GM21423 (cell line): ENCODE measurements at regions not wholly inside any gene's neighbourhood (a gene's known extent, or its start where the extent isn't known, plus 50 kb on each side); places are given as distances from the start of the nearest gene placed in this dataset.

Experiments
- ATAC-seq: cut with Tn5 transposase; IDR thresholded peaks from one replicate; pipeline ENCODE4 v1.9.1; 2021; ENCODE audit warnings: mild to moderate bottlenecking, moderate library complexity; ENCODE audit not compliant: unreplicated experiment

DNA sequence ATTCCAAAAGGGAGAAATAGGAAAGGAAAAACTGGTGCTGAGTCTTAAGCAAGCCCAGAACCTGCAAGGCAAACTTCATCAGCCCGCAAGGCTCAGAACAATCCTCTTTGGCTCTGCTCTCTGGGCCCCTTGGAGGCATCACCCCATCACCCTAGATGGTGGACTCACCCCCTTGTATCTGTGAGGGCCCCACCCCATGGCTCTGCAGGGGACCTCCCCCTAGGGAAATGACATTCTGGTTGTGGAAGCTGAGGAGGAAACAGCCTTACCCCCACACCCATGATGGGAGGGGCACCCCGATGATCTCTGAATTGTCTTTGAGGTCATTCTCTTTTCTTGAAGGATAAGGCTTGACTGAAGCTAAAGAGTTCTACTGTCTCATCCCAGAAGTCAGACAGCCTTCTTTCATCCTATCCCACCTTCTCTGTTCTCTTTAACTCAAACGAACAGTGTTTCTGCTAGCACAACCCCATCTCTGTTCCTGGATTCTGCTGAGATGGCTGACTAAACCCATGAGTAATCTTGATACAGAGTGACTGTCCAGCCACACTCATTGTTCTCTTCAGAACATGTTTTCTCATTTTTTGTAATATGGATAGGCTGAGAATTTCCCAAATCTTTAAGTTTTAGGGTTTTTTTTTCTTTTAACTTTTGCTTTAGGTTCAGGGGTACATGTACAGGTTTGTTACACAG, 492.1 kb upstream of the MYT1L start:
- ATAC-seq, result no peak

DNA sequence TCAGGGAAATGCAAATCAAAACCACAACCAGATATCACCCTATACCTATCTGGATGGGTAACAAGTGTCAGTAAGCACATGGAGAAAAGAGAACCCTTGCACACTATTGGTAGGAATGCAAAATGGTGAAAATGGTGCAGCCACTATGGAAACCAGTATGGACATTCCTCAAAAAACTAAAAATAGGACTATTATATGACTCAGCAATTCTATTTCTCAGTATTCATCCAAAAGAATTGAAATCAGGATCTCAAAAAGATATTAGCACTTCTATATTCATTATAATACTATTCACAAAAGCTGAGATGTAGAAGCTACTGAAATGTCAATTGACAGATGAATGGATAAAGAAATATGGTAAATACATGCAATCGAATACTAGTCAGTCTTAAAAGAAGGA, 491.1 kb upstream of the MYT1L start:
- ATAC-seq, result no peak

DNA sequence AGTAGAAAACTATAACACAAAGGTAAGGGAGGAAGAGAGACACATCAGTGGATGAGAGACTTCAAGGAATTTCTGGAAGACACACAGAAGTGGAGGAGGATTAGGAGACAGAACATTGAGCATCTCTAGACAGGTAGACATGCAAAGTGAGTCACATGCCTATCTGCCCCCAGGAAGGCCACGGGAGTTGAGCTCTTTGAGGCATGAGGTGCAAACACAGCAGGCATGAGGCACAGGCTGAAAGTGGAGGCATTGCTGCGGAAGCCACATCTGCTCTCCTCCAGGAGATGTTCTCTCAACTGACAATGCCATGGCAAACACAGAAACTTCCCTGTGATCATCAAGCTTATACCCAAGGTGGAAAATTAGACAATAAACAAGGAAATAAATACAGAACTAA, 481.6 kb upstream of the MYT1L start:
- ATAC-seq, result no peak

DNA sequence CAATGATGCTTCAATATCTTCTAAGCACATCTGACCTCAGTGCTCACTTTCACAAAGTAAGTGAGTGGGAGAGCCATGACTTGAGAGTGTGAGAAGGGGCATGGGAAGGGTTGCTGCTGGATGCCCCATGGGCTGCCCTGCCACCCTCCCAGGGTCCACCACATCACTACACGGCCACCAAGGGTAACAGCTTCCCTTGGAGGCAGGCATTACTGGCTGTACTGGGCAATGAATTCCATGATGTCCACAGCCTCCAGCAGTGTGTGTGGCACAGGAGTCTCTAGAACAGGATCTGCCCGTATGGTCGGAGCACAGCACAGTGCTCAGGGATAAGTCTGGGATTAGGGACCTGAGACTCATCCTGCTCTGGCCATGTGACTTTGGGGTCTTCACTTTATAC, 481.0 kb upstream of the MYT1L start:
- no peak for ATAC-seq

DNA sequence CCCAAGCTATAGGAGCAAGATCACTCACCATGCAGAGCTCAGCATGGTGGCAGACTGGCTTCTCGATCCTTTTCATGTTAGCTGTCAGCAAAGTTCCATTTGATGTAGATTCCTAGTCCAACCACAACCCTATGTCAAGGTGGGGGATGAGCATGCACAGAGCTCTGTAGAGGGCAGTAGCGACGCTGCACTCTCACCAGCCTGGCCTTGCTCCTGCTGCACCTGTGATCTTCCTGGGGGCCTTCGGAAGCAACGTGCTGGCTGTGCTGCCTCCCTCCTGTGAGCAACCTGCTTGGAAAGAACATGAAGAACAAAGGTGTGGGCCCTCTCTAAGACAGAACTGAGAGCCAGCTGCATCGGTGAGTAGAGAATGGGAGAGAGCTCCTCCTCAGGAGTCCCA, 479.4 kb upstream of the MYT1L start:
- no peak for ATAC-seq

DNA sequence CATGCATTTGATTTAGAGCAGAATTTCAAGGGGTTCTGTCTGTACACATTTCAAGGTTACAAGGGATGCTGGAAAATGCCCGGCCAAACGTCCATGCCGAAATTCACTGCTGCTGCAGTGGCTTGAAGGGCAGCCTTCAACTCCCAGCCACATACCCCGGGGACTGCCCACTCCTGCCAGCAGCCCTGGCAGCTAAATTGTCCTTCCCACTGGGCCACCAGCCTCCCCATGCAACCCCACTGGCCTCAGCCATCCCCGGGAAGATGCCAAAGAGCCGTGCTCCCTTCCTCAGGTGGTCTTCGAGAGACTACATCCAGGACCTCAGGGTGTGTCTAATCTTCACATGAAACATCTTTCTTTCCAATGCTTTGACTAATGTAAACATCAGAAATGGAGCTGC, 478.7 kb upstream of the MYT1L start:
- no peak for ATAC-seq

DNA sequence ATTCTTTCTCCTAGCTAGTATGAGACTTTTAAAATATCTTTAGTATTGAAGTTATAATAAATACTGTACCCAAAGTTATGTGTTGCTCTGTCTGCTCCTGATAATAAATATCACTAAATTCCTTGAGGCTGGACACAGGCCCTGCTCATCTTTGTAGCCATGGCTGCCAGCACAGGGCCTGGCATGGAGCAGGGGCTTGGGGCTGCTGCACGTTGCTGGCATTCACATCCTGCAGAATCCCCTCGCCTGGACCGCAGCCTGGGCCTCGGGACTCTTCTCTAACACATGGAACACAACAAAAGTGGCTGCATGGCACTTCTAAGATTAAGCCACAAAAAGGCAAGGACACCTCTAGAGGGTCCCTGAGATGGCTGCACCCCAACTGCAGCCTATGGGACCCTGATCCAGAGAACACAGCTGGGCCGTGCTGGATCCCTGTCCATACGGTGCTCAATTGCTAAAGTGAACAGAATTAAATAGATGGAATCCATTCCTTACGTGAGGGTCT, 477.5 kb upstream of the MYT1L start:
- no peak for ATAC-seq

DNA sequence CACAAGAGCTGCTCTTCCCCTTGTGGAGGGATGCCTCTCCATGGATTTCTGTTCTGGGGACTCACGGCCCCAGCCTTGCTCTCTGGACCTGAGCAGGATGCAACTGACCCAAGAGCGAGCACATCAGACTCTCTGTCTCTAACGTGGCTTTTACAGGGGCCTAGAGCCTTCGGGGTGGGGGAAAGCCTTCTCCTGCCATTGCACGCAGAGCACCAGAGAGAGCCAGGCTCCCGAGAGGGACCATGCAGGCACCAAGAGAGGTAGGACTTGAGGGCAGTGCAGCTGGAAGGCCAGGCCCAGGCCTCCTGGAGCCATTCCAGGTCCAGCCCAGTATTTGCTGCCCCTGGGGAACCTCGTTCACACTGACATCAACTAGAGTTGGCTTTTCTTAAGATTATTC, 475.6 kb upstream of the MYT1L start:
- ATAC-seq, result no peak

DNA sequence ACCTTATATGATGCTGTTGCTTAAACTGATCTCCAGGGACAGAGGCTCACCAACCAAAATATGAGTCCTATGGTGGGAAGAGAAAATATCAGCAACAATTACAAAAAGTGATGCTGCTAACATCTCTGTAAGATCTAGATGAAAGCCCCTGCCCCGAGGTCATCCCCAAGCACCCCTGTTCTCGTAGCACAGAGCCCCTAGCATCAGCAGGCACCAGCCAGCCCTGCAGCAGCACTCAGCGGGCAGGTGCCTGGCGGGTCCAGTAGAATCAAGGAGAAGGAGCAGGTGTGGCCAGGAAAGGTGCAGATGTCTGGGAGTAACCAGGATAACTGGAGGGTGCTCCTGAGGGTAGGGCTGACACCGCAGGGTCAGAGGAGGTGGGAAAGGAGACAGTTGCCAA, 474.2 kb upstream of the MYT1L start:
- ATAC-seq, result no peak

DNA sequence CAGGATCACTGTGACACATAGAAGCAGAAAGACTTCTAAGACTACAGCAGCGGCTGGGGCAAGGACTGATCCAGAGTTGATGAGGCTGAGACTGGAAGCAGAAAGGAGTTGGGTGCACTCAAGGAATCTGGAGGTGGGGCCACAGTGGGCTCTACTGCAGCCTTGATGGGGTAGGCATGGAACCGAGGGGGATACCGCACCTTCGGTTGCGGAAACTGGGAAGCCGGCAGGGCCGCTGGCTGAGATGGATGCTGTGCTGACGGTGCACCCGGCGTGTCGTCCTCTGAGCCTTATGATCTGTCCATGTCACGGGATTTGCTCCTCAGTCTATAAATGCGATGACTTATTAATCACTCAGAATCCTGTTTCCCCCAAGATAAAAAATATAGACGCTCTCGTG, 473.5 kb upstream of the MYT1L start:
- no peak for ATAC-seq

DNA sequence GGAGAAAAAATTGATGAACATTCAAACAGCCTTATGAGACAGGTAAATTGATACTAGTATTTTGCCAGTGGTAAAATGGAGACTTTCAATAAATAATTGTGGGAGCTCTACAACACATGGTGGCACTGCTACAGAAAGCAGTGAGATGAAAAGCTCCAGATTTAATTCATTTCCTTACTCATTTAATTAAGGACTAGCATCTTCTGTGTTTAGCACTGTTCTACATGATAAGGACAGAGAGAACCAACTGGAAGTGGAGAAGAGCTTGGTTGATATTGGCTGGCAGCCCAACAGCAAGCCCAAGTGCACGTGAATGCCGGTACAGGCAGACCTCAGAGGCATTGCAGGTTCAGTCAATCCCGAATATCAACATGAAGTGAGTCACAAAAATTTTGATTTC, 470.4 kb upstream of the MYT1L start:
- no peak for ATAC-seq

DNA sequence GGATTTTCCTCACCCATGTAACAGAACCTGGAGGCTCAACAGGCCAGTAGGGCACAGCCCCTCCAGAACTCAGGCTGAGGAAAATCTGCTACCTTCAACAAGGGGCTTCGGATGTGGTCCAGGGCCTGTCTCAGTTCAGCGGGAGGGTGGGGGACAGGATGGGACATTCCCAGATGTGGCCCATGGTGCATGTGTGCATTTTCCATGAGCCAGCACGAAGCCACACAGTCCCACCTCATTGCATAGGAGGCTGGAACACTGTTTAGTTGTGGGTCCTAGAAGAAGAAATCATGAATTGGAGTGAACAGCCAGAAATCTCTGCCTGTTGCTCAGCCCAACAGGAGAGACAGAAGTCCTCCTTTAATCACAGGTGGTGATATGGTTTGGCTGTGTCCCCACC, 469.6 kb upstream of the MYT1L start:
- ATAC-seq, result no peak

DNA sequence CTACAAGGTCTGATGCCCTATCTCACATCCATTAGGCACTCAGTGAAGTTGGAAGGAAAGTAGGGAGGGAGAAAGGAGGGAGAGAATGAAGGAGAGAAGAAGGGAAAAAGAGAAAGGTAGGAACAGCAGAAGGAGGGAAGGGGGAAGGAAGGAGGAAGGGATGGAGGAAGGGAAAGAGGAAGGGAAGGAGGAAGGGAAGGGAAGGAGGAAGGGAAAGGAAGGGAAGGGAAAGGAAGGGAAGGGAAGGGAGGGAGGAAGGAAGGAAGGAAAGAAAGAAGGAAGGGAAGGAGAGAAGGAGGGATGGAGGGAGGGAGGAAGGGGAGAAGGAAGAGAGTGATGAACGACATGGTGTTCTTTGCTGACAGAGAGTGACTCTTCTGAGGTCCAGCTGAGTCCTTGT, 468.9 kb upstream of the MYT1L start:
- ATAC-seq, result no peak

DNA sequence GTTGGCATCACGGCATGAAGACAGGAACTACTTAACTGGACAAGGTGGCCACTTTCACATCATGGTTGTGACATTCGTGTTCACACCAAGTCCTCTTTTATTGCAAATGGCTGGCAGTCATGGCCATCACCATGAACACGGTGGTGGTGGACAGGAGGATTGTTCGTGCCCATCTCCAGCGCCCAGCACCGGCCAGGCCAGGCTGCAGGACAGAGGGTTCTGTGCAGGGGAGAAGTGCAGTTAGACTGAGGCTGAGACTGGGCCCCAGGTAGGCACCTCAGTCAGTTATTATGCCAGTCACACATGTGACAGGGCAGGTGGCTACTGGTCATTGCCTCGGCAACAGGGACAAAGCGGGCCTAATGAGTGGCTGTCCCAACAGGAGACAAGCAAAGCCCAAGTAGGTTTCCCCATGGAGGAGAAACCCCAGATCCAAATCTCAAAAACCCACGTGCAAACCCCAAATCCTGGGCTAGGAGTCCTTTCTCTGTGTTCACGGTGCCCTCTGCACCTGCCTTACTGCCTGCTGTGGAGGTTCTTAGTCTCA, 468.1 kb upstream of the MYT1L start:
- ATAC-seq, result no peak

DNA sequence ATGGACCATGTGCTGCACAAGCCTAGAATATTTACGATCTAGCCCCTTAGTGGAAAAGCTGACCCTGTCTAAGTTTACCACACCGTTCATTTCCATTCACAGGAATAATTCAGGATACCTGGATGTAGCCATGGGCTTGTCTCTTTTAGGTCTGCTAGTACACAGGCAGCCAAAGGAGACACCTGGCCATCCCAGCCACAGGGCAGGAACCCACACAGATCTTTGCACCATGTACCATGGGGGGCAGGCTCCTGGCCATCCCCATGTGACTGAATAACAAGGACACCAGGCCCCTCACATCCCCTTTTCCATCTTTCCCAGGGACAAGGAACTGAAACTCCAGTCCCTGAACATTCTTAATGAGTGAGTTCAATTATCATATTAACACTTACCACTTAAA, 467.3 kb upstream of the MYT1L start:
- no peak for ATAC-seq

DNA sequence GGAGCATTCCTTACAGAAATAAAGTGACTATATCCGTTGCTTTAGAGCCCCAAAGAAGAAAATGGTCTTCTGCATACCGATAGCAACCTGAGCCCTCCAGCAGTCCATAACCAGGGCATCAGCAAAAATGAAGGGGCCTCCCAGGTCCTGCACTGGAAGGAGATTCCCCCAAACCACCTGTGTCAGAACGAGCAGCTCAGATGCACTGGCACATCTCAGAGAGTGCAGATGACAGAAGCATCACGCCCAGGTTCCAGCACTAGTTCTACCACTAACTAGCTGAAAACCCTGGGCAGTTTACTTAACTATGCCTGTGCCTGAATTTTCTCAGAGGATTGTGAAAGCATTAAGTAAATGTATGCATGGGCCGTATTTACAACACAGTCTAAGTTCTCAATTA, 466.7 kb upstream of the MYT1L start:
- no peak for ATAC-seq

DNA sequence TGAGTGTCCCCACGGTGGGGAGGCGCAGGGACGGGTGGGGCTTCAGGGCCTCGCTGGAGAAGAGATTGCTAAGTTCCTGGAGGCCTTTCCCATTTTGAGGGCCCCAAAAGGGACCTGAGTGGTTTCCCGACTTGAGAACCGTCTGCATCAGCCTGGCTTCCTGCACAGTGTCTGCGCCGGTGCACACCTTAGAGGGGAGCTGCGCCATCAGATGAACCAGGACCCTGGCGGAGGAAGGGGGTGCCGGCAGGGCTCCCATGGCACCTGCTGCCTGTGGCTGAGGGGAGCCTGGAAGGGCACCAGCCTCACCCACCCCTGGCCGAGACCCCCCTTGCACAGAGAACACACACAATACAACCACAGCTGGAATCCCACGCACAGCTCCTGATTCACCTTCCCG, 465.1 kb upstream of the MYT1L start:
- ATAC-seq, result no peak

DNA sequence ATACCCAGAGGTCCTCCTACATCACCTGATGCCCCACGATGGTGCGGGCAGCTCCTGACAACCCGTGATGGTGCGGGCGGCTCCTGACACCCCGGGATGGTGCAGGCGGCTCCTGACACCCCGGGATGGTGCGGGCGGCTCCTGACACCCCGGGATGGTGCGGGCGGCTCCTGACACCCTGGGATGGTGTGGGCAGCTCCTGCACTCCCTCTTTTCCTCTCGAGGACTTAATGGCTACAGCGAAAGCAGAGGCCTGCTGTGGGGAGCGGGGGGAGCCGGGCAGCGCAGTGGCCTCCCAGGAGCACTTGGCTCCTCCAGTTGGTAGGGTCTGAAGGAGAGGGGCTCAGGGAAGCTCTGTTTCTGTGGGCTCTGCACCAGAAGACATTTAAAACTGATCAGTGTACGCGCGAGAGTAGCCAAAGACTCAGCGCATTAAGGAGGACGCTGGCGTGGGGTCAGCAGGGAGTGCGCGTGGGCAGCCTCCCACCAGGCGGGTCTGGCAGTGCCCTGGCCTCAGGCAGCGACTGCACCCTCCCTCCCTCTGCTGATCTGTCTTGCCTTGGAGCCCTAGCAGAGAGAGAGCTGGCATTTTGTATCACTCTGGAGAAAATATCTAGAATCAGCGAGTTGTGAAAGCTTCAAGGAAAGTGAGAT, 464.5 kb upstream of the MYT1L start:
- ATAC-seq, result no peak

DNA sequence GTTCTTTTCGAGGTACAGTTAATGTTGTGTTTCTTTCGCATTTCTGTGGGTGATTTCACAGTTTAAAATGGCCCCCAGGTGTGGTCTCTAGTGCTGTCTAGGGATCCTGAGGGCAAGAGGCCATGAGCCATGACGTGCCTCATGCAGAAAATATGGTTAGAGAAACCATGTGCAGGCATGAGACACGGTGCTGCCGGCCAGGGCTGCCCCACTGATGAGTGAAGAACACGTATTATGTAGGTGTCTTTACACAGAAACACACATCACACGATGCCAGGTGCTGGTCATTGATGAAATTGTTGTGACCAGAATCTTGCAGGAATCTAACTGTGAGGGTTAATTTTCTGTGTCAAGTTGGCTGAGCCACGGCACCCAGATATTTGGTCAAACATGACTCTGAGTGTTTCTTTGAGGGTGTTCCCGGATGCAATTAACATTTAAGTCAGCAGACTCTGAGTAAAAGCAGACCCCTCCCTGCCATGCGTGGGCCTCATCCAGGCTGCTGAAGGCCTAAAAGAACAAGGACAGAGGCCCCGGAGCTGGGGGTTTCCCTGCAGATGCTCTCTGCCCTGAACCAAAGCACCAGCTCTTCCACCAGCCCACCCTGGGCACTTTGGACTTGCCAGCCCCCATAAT, 463.0 kb upstream of the MYT1L start:
- no peak for ATAC-seq

DNA sequence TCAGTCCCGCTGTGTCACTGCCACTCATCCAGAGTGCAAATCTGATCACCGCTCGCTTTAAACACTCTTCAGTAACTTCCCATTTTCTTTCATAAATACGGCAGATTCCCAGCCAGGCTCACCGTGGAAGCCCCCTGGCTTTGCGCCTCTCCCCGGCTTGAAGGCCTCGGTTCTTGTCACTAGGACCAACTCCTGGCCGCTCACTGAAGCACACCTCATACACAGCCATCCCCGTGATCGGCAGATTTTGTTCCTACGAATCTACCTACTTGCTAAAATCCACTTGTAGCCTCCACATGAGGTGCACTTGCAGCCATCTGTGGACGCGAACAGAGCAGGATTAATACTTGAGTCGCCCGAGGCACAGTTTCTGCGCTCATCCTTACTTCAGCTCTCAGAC, 462.4 kb upstream of the MYT1L start:
- ATAC-seq, result no peak

DNA sequence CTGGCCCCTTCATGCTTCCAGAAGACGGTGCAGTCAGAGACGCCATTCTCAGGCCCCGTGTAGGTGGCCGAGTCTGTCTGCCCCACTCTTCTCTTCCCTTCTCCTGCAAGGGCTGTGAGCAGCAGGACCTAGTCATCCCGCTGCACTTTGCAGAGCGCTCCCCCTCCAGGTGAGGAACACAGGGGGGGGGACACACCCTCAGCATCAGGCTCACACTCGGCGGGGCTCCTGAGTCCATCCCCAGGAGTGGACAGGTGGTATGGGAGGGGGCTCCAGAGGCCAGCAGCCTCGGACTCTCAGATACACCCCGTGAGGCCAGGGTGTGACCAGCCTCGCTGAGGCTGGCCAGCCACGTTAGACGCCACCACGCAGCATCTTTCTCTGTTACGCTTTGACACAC, 460.5 kb upstream of the MYT1L start:
- ATAC-seq, result no peak

DNA sequence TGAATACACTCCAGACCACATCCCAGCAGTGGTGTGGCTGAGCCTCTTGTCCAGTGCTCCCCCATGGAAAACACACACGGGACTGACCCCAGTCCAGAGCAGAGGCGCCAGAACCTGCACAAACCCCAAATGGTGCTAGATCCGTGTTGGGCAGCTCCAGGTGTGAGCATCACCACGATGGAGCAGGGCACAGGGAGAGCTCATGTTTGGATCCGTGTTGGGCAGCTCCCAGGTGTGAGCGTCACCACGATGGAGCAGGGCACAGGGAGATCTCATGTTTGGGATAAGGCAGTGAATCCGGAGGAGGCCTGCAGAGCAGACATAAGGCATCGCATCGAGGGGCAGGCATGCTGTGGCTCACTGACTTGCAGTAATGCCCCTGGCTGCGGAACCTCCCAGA, 460.0 kb upstream of the MYT1L start:
- no peak for ATAC-seq
